T-helper 1 cell treated with Interleukin-12 subunit alpha and Interleukin-12 subunit beta and Interleukin-4 antibody, amounts not matched to agents 30 μg/mL and 1 μg/mL, for 36 hours (primary cell): ENCODE measurements at regions not wholly inside any gene's neighbourhood (a gene's known extent, or its start where the extent isn't known, plus 50 kb on each side); places are given as distances from the start of the nearest gene placed in this dataset.
A peak's percentile ranks its signal among the peaks of the same experiment; 100 is the strongest.

Experiments
- H3K27ac Mint-ChIP-seq: one replicate; pipeline ENCODE4 v1.8.0; 2021; ENCODE audit warnings: mild to moderate bottlenecking, mixed read lengths
- H3K27me3 Mint-ChIP-seq: one replicate; pipeline ENCODE4 v1.8.0; 2021; ENCODE audit warnings: low read depth, mixed read lengths
- H3K36me3 Mint-ChIP-seq: one replicate; pipeline ENCODE4 v1.8.0; 2021; ENCODE audit warnings: low read depth, mixed read lengths
- H3K4me1 Mint-ChIP-seq: one replicate; pipeline ENCODE4 v1.8.0; 2021; ENCODE audit warnings: low read depth, mixed read lengths
- H3K4me3 Mint-ChIP-seq: one replicate; pipeline ENCODE4 v1.8.0; 2021; ENCODE audit warnings: mild to moderate bottlenecking, moderate library complexity, mixed read lengths
- H3K9me3 Mint-ChIP-seq: one replicate; pipeline ENCODE4 v1.8.0; 2021; ENCODE audit warnings: mixed read lengths

DNA sequence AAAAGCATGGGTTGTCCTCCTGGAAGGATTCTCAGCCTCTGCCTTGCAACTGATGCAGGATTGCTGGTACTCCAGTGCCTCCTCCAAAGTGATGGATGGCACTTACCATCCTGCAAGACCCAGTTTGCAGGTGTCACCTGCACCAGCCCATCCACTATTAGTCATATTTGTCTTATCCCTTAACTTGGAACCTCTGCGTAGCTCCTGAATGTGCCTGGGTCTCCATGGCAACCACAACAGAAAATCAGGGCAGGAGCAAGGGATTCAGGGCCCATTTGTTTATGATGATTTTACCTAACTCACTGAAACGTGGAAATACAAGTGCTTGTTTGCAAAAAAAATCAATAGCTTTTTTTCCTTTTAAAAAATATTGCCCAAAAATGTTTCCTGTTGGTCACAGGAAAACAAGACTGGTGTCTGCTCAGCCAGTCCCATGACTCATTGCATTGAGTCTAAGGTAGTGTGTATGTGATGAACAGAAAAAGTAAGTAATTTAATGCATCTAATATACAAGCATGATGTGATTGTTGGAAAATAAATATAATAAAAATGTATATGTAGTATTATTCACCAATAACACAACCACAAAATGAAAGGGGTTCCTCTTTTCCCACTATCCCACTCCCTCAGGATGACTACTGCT is 1196.3 kb upstream of the TMEM132C start:
- Mint-ChIP-seq H3K27ac (no peak overlapping the region), H3K4me3 (no peak overlapping the region), H3K4me1 (no peaks in the 10 kb centered on the region), H3K36me3 (no peaks in the 10 kb centered on the region), H3K27me3 (peaks cover 9% of the 10 kb centered on the region), H3K9me3 (no peaks in the 10 kb centered on the region)

DNA sequence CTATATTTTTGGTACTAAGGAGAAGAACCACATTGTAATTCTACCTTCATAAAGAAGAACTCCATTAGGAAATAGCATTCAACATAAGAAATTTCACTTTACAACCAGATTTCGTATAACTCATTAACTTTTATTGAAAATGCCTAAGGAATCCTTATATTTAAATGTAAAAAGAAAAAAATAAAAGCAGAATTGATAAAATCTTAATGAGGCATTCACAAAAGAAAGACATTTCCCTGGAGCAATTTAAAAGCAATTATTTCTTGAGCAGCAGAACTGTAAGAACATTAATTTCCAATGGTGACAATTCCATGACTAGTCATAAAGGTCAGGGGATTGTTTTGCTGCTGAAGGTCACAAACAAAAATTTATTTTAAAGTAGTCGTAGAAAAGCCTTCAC is 1192.8 kb upstream of the TMEM132C start:
- H3K27ac Mint-ChIP-seq: no peak overlapping the region
- H3K9me3 Mint-ChIP-seq: no peaks in the 10 kb centered on the region
- no peaks in the 10 kb centered on the region for H3K36me3 Mint-ChIP-seq
- H3K27me3 Mint-ChIP-seq: peaks cover 19% of the 10 kb centered on the region
- H3K4me1 Mint-ChIP-seq: no peaks in the 10 kb centered on the region
- H3K4me3 Mint-ChIP-seq: no peak overlapping the region

DNA sequence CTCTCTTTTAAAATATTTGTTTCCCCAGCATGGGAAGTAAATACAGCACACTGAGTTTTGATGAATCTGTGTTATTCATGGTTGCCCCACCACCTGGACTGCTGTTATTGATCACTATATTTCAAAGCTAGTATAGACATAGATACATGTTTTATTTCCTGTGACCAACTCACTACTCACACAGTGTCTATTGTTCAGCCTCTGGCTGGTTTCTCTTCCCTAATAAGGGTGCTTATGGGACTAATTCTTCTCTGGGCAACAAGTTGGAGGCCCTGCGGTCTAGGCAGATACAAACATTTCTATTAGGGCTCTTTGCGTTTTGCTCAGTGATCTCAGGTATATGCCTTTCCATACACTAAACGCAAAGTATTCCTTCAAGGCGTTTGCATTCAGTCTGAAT is 1191.0 kb upstream of the TMEM132C start:
- no peaks in the 10 kb centered on the region for H3K9me3 Mint-ChIP-seq
- H3K36me3 Mint-ChIP-seq: no peaks in the 10 kb centered on the region
- peaks cover 19% of the 10 kb centered on the region for H3K27me3 Mint-ChIP-seq
- no peak overlapping the region for H3K4me3 Mint-ChIP-seq
- H3K27ac Mint-ChIP-seq: no peak overlapping the region
- H3K4me1 Mint-ChIP-seq: no peaks in the 10 kb centered on the region

DNA sequence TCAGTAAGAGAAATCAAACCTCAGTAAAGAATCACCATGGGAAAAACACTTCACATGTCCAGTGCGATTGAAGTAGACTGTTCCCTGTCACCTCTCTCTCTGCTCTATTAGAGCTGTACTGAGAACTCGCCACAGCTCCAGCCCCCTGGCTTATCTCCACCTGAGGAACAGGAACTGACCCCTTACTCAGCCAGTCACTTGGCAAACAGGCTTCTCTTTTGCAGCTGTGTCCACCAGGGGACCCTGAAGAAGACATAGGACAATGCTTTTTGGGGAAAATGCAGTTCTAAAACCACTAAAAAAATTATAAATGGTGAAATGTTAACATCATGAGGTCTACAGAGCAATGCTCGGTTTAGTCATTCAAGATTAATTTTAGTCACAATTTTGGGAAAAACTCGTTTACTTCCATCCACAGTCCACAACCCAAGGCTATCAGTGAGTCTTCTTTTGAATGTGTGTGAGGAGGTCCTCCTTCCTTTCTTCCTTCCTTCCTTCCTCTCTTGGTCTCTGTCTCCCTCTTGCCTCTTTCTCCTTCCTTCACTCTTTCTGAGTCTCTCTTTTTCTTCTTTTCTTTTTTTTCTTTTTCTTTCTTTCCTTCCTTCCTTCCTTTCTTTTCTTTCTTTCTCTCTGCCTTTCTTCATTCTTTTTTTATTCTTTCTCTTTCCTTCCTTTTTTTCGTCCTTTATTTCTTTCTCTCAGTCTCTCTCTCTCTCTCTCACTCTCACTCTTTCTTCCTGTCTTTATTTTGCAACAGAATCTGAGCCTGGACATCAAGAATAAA is 1189.5 kb upstream of the TMEM132C start:
- H3K9me3 Mint-ChIP-seq: peaks cover 3% of the 10 kb centered on the region
- no peaks in the 10 kb centered on the region for H3K36me3 Mint-ChIP-seq
- H3K4me1 Mint-ChIP-seq: no peaks in the 10 kb centered on the region
- H3K4me3 Mint-ChIP-seq: no peak overlapping the region
- H3K27ac Mint-ChIP-seq: no peak overlapping the region
- H3K27me3 Mint-ChIP-seq: peaks cover 19% of the 10 kb centered on the region

DNA sequence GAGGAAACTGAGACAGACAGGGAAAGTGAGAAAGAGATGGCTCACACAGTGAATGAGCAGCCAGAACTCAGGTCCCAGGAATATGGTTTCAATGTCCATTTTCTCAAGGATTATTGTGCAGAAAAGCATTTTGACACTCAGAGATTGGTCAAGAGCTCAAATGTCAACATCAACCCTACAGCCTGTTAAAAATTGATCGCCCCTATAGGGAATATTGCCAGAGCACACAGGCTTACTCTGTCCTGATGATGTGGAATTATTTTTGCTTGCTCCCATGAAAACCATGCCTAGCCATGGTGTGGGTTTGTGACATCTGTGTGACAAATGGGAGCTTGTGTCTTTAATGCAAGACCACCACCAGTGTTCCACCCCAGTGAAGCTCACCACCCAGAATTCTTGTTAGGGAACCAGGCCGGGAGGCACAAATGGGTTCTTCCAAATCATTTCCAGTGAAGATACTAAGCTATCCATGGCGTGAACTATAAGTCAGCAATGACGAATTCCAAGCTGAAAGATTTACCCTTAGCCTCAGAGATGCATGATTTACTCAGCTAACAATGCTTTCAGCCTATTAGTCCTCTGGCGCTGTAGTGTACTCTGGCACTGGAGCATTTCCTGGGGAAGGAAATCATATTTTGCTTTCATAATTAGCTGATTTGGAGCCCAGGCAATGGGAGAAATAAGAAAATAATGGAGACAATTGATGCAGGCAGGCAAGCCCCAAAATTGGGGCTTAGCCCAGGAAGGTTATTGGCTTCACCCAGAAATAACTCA is 1188.2 kb upstream of the TMEM132C start:
- H3K9me3 Mint-ChIP-seq: peaks cover 3% of the 10 kb centered on the region
- no peaks in the 10 kb centered on the region for H3K36me3 Mint-ChIP-seq
- H3K4me1 Mint-ChIP-seq: peaks cover 8% of the 10 kb centered on the region
- no peak overlapping the region for H3K27ac Mint-ChIP-seq
- H3K27me3 Mint-ChIP-seq: peaks cover 17% of the 10 kb centered on the region
- H3K4me3 Mint-ChIP-seq: no peak overlapping the region

DNA sequence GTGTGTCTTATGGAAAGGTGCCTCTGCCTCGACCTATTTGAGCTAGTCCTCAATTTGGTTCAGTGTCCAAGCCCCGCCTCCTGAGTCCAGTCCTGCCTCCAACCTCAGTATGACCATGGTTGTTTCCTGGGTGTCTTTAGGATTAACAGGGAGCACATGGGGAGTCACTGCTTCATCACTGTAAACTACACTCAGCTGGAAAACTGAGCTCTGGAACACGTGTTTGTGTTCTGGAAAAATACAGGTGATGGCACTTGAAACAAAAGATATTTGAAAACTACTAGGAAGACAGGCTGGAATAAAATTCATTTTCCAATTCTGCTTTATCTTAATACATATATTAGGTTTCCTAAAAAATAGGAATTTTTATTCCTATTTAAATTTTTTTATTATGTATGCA is 1187.3 kb upstream of the TMEM132C start:
- no peak overlapping the region for H3K4me3 Mint-ChIP-seq
- no peak overlapping the region for H3K27ac Mint-ChIP-seq
- peaks cover 6% of the 10 kb centered on the region for H3K9me3 Mint-ChIP-seq
- no peaks in the 10 kb centered on the region for H3K36me3 Mint-ChIP-seq
- peaks cover 14% of the 10 kb centered on the region for H3K27me3 Mint-ChIP-seq
- H3K4me1 Mint-ChIP-seq: peaks cover 10% of the 10 kb centered on the region

DNA sequence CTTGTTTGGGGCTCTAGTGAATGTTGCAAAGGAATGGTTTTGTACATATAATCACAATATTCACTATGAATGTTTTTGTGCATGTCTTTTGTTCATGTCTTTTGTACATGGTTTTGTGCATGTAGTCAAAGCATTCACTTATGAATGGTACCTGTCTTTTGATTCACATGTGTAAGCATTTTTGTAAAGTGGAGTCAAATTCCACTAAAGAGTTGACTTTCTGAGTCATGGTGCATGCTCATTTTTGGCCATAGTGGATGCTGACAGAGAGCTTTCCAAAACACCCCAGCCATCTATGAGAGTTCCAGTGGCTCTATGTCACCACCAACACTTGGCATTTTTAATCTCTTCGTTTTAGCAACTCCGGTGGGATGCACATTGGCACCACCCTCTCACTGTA is 1185.9 kb upstream of the TMEM132C start:
- peaks cover 10% of the 10 kb centered on the region for H3K27me3 Mint-ChIP-seq
- peaks cover 10% of the 10 kb centered on the region for H3K4me1 Mint-ChIP-seq
- no peak overlapping the region for H3K27ac Mint-ChIP-seq
- H3K36me3 Mint-ChIP-seq: no peaks in the 10 kb centered on the region
- H3K4me3 Mint-ChIP-seq: no peak overlapping the region
- peaks cover 6% of the 10 kb centered on the region for H3K9me3 Mint-ChIP-seq

DNA sequence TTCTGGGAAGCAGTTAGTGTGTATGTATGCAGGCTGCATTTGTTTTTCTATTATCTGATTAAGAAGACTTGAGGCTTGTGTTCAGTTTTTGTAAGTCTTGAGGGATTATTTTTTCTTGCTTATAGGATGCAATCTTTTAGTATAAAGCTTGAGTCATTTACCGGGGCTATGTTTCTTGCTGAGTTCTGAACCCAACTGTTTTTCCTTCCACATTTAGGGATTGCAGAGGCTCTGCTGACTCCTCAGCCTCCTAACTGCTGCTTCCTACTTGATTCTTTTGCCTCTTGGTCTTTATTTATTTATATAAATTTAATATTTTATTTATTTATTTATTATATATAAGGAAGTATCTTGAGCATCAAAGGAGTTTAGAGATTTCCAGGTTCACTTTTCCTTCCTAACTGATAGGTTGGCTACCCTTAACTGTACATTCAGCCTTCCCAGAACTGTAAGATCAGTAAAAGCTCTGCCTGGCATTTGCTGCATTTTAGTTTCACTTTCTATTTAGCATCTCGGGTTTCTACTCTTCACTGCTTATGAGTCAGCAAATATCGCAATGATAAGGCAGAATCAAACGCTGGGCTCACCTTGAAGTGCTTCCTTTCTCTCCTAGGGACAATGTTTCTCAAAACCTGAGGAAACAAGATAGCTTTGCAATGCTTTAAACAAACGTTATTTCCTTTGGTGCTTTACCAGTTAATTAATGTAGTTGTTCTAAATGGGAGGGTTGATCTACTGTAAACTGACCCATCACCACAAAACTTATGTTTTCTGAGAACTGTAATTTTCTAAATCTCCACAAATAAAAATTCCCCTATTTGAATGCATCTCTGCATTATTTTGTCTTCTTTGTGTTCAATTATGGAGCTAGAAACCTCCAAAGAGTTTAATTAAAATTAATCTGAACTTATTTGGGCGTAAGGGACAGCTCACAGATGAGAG is 1183.7 kb upstream of the TMEM132C start:
- H3K36me3 Mint-ChIP-seq: no peaks in the 10 kb centered on the region
- peak overlapping the region; percentile 77 for H3K27ac Mint-ChIP-seq
- H3K4me3 Mint-ChIP-seq: peak overlapping the region; percentile 65
- peaks cover 10% of the 10 kb centered on the region for H3K4me1 Mint-ChIP-seq
- H3K9me3 Mint-ChIP-seq: peaks cover 6% of the 10 kb centered on the region
- peaks cover 3% of the 10 kb centered on the region for H3K27me3 Mint-ChIP-seq

DNA sequence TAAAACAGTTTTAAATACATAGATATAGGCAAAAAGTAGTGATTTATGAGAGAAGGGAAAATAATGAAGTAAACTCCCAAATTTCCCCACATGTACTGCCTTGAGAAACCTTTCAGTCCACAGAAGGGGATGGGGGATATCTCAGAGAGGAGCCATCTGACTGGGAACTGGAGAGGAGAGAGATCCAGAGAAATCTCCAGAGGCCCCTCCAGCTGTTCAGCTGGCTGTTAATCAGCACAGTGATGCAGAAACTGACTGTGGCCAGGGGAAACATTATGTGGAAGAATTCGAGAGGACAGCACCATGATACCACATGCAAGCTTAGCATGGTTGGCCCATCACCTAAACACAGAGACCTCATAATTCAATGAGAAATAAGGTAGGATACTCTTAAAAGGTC is 1165.9 kb upstream of the TMEM132C start:
- H3K27me3 Mint-ChIP-seq: no peaks in the 10 kb centered on the region
- no peaks in the 10 kb centered on the region for H3K9me3 Mint-ChIP-seq
- no peak overlapping the region for H3K4me3 Mint-ChIP-seq
- H3K4me1 Mint-ChIP-seq: no peaks in the 10 kb centered on the region
- no peaks in the 10 kb centered on the region for H3K36me3 Mint-ChIP-seq
- no peak overlapping the region for H3K27ac Mint-ChIP-seq

DNA sequence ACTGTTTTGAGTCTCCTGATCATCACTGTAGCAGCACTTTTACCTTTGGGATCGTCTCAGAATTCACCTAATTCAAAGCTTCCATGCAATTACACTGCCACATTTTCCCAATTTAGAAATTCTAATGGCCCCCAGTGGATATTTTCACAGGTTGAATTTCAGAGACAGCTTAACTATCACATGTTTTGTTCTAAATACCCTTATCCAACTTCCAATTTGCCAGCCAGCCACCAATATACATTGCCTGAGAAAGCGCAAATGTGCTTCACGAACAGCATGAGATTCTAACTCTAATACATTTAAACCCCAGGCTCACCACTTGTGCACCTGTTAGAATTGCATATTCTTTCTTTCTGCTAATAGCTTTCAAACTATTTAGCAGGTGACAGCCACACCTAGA is 1160.9 kb upstream of the TMEM132C start:
- Mint-ChIP-seq H3K4me3 (no peak overlapping the region), H3K27me3 (peaks cover 11% of the 10 kb centered on the region), H3K4me1 (no peaks in the 10 kb centered on the region), H3K27ac (no peak overlapping the region), H3K9me3 (no peaks in the 10 kb centered on the region), H3K36me3 (no peaks in the 10 kb centered on the region)

DNA sequence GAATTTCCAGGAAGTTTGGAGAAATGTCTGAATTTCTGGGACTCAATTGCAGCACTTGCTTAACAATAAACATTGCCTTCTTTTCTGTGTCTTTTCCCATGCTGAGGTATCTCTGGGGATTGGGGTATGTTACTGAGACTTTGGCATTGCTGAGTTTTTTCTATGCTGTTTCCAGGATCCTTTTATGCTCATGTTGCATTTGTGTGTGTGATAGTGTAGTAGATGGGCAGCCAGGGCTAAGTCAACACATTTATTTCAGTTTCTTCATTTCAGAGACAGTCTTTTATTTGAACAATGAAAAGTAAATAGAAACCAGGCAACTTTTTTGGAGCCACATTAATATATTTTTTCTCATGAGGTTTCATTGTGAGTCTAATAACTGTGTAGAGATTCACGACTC is 1160.3 kb upstream of the TMEM132C start:
- Mint-ChIP-seq H3K27me3 (peaks cover 12% of the 10 kb centered on the region), H3K27ac (no peak overlapping the region), H3K36me3 (no peaks in the 10 kb centered on the region), H3K9me3 (no peaks in the 10 kb centered on the region), H3K4me3 (no peak overlapping the region), H3K4me1 (no peaks in the 10 kb centered on the region)

DNA sequence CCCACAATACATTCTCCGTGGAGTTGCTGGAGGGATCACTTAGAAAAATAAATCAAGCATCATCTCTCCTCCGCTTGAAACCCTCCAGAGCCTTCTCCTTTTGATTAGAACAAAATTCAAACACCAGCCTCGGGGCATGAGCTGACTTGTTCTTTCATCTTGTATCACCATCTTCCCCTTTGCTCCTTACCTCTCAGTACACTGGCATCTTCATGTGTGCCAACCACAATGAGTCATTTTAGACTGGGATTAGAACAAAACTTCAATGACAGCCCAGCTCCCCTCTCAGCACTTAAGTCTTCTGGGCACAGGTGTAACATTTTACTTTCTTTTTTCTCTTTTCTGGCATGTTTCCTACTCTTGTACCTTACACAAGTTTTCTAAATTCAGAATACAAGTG is 1159.2 kb upstream of the TMEM132C start:
- H3K36me3 Mint-ChIP-seq: no peaks in the 10 kb centered on the region
- H3K9me3 Mint-ChIP-seq: no peaks in the 10 kb centered on the region
- no peak overlapping the region for H3K4me3 Mint-ChIP-seq
- peaks cover 12% of the 10 kb centered on the region for H3K27me3 Mint-ChIP-seq
- no peaks in the 10 kb centered on the region for H3K4me1 Mint-ChIP-seq
- no peak overlapping the region for H3K27ac Mint-ChIP-seq

DNA sequence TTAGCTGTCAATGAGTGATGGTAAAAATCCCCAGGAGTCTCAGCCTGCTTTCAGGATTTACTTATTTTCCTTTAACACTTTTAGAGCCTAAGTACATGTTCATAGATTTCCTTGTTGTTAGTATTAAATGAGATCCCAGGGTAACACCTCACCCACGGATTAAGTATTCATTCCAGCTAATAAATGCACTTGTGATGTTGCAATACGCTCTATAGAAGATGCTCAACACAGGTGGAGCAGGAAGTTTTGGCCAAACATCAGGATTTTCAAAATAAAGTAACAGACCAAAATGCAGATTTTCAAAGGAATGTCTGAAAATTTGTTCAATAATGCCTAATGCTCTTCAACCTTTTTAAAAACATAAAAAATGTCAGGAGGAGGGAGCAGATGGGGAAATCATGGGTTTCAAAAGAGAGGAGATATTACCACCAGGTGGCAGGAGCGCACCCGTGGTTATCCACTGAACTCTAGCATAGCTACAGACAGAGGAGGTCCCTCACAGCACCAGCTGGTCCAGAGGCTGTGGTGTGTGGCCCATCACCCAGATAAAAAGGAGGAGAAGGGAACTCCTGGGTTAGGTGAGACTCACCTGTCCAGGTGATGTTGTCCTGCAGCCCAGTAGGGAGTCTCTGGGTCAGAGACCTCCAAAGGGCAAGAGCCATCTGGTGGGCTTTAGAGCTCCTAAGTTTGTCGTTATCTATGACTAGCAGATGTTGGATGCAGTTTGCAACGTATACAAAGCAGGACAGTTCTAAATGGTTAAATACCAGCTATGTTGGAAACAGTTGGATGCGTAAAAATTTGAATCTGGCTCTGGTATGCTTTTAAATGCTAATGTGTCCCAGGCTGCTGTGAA is 1158.4 kb upstream of the TMEM132C start:
- H3K4me3 Mint-ChIP-seq: no peak overlapping the region
- H3K4me1 Mint-ChIP-seq: no peaks in the 10 kb centered on the region
- no peak overlapping the region for H3K27ac Mint-ChIP-seq
- peaks cover 12% of the 10 kb centered on the region for H3K27me3 Mint-ChIP-seq
- no peaks in the 10 kb centered on the region for H3K36me3 Mint-ChIP-seq
- no peaks in the 10 kb centered on the region for H3K9me3 Mint-ChIP-seq
